ENCODE measurements at regions not wholly inside any gene's neighbourhood (a gene's known extent, or its start where the extent isn't known, plus 50 kb on each side); places are given as distances from the start of the nearest gene placed in this dataset.

DNA sequence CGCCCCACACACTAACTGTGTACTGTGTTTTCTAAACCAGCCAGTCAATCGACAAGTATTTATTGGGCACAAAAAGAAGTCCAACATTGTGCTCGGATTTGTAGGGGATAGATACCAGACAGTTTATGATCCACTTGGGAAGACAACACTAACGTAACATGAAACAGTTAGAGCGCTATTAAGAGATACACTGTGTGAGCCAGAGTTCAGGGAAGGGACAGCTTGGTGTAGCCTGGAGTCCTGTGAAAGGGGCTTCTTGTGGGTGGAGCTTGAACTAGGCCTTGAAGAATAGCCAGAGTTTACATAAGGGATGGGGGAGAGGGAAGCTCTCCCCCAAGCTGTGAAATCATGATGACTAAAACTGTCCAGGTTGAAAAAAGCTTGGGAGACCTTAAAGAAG is 176.4 kb upstream of the TCF4 start:
- TF ChIP-seq EP300 (IDR thresholded peaks at IDR 0.05) (no peak), POLR2A (IDR thresholded peaks at IDR 0.05) (no peak)
- TF ChIP-seq, protein P1, sequence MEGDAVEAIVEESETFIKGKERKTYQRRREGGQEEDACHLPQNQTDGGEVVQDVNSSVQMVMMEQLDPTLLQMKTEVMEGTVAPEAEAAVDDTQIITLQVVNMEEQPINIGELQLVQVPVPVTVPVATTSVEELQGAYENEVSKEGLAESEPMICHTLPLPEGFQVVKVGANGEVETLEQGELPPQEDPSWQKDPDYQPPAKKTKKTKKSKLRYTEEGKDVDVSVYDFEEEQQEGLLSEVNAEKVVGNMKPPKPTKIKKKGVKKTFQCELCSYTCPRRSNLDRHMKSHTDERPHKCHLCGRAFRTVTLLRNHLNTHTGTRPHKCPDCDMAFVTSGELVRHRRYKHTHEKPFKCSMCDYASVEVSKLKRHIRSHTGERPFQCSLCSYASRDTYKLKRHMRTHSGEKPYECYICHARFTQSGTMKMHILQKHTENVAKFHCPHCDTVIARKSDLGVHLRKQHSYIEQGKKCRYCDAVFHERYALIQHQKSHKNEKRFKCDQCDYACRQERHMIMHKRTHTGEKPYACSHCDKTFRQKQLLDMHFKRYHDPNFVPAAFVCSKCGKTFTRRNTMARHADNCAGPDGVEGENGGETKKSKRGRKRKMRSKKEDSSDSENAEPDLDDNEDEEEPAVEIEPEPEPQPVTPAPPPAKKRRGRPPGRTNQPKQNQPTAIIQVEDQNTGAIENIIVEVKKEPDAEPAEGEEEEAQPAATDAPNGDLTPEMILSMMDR (IDR thresholded peaks at IDR 0.05): no peak

All from ovary (tissue), 3 donors.